H9 (cell line): ENCODE measurements at regions not wholly inside any gene's neighbourhood (a gene's known extent, or its start where the extent isn't known, plus 50 kb on each side); places are given as distances from the start of the nearest gene placed in this dataset.

Experiments
- DNase-seq: peaks from one replicate; pipeline ENCODE4 v3.0.0-alpha.2; 2017
- H2AFZ ChIP-seq: one replicate; pipeline ENCODE4 v1.6.1; 2013; ENCODE audit warnings: mild to moderate bottlenecking, low read length, control low read depth, moderate library complexity
- H2AK5ac ChIP-seq: 2 replicates; pipeline ENCODE4 v1.6.1; 2013; ENCODE audit warnings: low read length, control low read depth, mixed read lengths; ENCODE audit not compliant: insufficient read length
- H2BK120ac ChIP-seq: one replicate; pipeline ENCODE4 v1.6.1; 2013; ENCODE audit warnings: low read depth, mild to moderate bottlenecking, low read length, control low read depth, inconsistent platforms; ENCODE audit not compliant: poor library complexity, severe bottlenecking
- H2BK12ac ChIP-seq: 2 replicates; pipeline ENCODE4 v1.6.1; 2013; ENCODE audit warnings: low read length, control low read depth, mixed read lengths, low read depth; ENCODE audit not compliant: insufficient read length
- H2BK15ac ChIP-seq: 2 replicates; pipeline ENCODE4 v1.6.1; 2013; ENCODE audit warnings: low read depth, low read length, control low read depth
- H2BK20ac ChIP-seq: one replicate; pipeline ENCODE4 v1.6.1; 2013; ENCODE audit warnings: low read depth, mild to moderate bottlenecking, low read length, control low read depth, inconsistent platforms; ENCODE audit not compliant: poor library complexity, severe bottlenecking
- H2BK5ac ChIP-seq: 2 replicates; pipeline ENCODE4 v1.6.1; 2013; ENCODE audit warnings: low read length, control low read depth, mixed read lengths; ENCODE audit not compliant: insufficient read length
- H3K14ac ChIP-seq: 2 replicates; pipeline ENCODE4 v1.6.1; 2013; ENCODE audit warnings: low read length, control low read depth; ENCODE audit not compliant: insufficient read depth
- H3K18ac ChIP-seq: 2 replicates; pipeline ENCODE4 v1.6.1; 2013; ENCODE audit warnings: low read depth, mild to moderate bottlenecking, mixed read lengths, low read length, control low read depth; ENCODE audit not compliant: insufficient read length
- H3K23ac ChIP-seq: 2 replicates; pipeline ENCODE4 v1.6.1; 2013; ENCODE audit warnings: low read length, control low read depth, mixed read lengths, low read depth; ENCODE audit not compliant: insufficient read length
- H3K23me2 ChIP-seq: 2 replicates; pipeline ENCODE4 v1.6.1; 2013; ENCODE audit warnings: low read depth, mild to moderate bottlenecking, mixed read lengths, low read length, control low read depth; ENCODE audit not compliant: insufficient read length, poor library complexity, severe bottlenecking
- H3K27ac ChIP-seq: 2 replicates; pipeline ENCODE4 v1.5.1; 2013; ENCODE audit warnings: low read length, control low read depth, mixed read lengths, low read depth; ENCODE audit not compliant: insufficient read length
- H3K27me3 ChIP-seq: 2 replicates; pipeline ENCODE4 v1.6.1; 2013; ENCODE audit warnings: low read length, control low read depth, inconsistent platforms; ENCODE audit not compliant: insufficient read depth
- H3K4ac ChIP-seq: 2 replicates; pipeline ENCODE4 v1.6.1; 2013; ENCODE audit warnings: low read depth, mild to moderate bottlenecking, control low read depth, inconsistent platforms, low read length, moderate library complexity
- H3K4me1 ChIP-seq: 2 replicates; pipeline ENCODE4 v1.6.1; 2013; ENCODE audit warnings: low read length, control low read depth, inconsistent platforms; ENCODE audit not compliant: insufficient read depth
- H3K4me2 ChIP-seq: 2 replicates; pipeline ENCODE4 v1.6.1; 2013; ENCODE audit warnings: low read length, control low read depth, mixed read lengths; ENCODE audit not compliant: insufficient read length, insufficient read depth
- H3K56ac ChIP-seq: 2 replicates; pipeline ENCODE4 v1.6.1; 2013; ENCODE audit warnings: low read depth, mild to moderate bottlenecking, mixed read lengths, low read length, control low read depth; ENCODE audit not compliant: insufficient read length
- H3K79me1 ChIP-seq: 2 replicates; pipeline ENCODE4 v1.6.1; 2013; ENCODE audit warnings: low read depth, mild to moderate bottlenecking, moderate library complexity, low read length, control low read depth, inconsistent platforms; ENCODE audit not compliant: insufficient read depth, poor library complexity, severe bottlenecking
- H3K79me2 ChIP-seq: 2 replicates; pipeline ENCODE4 v1.6.1; 2013; ENCODE audit warnings: low read length, control low read depth, inconsistent platforms; ENCODE audit not compliant: insufficient read depth
- H3K9ac ChIP-seq: 2 replicates; pipeline ENCODE4 v1.6.1; 2013; ENCODE audit warnings: low read length, control low read depth, mixed read lengths; ENCODE audit not compliant: insufficient read length; ENCODE audit errors: extremely low read depth
- H3K9me3 ChIP-seq: one replicate; pipeline ENCODE4 v1.6.1; 2013; ENCODE audit warnings: low read depth, low read length, inconsistent platforms; ENCODE audit not compliant: control insufficient read depth
- H3T11ph ChIP-seq: one replicate; pipeline ENCODE4 v1.6.1; 2013; ENCODE audit warnings: mild to moderate bottlenecking, low read length, control low read depth, inconsistent platforms
- H4K20me1 ChIP-seq: one replicate; pipeline ENCODE4 v1.6.1; 2013; ENCODE audit not compliant: control insufficient read depth, insufficient read length, insufficient read depth
- H4K5ac ChIP-seq: 2 replicates; pipeline ENCODE4 v1.6.1; 2013; ENCODE audit warnings: low read depth, mild to moderate bottlenecking, mixed read lengths, low read length, control low read depth; ENCODE audit not compliant: insufficient read length
- H4K8ac ChIP-seq: replicated peaks from 2 replicates; pipeline ENCODE4 v1.6.1; 2013; ENCODE audit warnings: low read length, control low read depth, mixed read lengths, low read depth; ENCODE audit not compliant: insufficient read length
- H4K91ac ChIP-seq: 2 replicates; pipeline ENCODE4 v1.6.1; 2013; ENCODE audit warnings: low read depth, mild to moderate bottlenecking, moderate library complexity, mixed read lengths, low read length, control low read depth; ENCODE audit not compliant: insufficient read length
- H3K27ac Mint-ChIP-seq, 3 experiments: 2 replicates in 2 of 3; 3 replicates in 1 of 3; pipeline ENCODE4 v1.8.0; 2020 to 2021; ENCODE audit warnings: mixed read lengths in 3 of 3, mild to moderate bottlenecking in 1 of 3, moderate library complexity in 1 of 3
- H3K27me3 Mint-ChIP-seq: 2 replicates; pipeline ENCODE4 v1.8.0; 2021; ENCODE audit warnings: low read depth, mild to moderate bottlenecking, moderate library complexity, mixed read lengths
- H3K36me3 Mint-ChIP-seq, 3 experiments: 2 replicates in 2 of 3; 3 replicates in 1 of 3; pipeline ENCODE4 v1.8.0; 2020 to 2021; ENCODE audit warnings: low read depth in 3 of 3, mixed read lengths in 3 of 3; ENCODE audit not compliant: insufficient read depth in 1 of 3
- H3K4me1 Mint-ChIP-seq, 2 experiments: 2 replicates each; pipeline ENCODE4 v1.8.0; 2020; ENCODE audit warnings: mixed read lengths in 2 of 2
- H3K4me3 Mint-ChIP-seq, 2 experiments: 2 replicates in 1 of 2; 3 replicates in 1 of 2; pipeline ENCODE4 v1.8.0; 2020 to 2021; ENCODE audit warnings: mild to moderate bottlenecking in 2 of 2, mixed read lengths in 2 of 2, moderate library complexity in 1 of 2
- H3K9me3 Mint-ChIP-seq, 2 experiments: 2 replicates in 1 of 2; 3 replicates in 1 of 2; pipeline ENCODE4 v1.8.0; 2020; ENCODE audit warnings: mild to moderate bottlenecking in 2 of 2, mixed read lengths in 2 of 2, moderate library complexity in 1 of 2
- WGBS: extraction: QIAGEN DNeasy Blood & Tissue Kit; methylation state at CpG from one replicate; pipeline ENCODE4 v1.1.7; 2013; ENCODE audit warnings: missing lambda C conversion rate, low lambda C conversion rate, mixed read lengths; ENCODE audit not compliant: insufficient read length; ENCODE audit errors: extremely low coverage; 5-methylcytosine and 5-hydroxymethylcytosine counted together
- TF ChIP-seq, protein P1 (sequence below): fragments of 200-600 bp; sonication (generic); conservative IDR thresholded peaks from 3 replicates; pipeline ENCODE4 v1.8.0; 2021; ENCODE audit warnings: antibody characterized with exemption, mild to moderate bottlenecking

DNA sequence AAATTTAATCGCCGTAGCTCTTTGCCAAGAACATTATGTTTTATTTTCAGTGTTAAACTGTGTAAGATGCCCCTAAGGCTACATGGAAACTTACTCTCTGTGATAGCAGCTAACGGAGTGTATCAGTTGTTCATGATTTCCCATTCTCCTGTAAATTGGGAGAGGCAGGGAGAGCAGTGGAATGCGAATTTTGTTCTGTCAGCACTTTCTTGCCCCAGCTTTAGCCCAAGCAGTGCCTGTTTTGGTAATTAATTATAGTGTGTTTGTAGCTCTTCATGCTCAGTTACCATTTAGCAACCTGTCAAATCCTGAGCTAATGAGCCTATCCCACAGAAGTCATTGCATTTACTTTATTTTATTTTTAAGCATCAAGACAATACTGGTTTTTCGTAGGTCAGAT is 475.1 kb upstream of the RBFOX1 start:
- Histone ChIP-seq H3K14ac (no peak overlapping the region), H3K79me1 (no peaks in the 10 kb centered on the region), H2AFZ (no peak overlapping the region), H3K23ac (no peak overlapping the region), H3K56ac (no peak overlapping the region), H3K18ac (no peak overlapping the region), H3K4me1 (no peaks in the 10 kb centered on the region), H2BK12ac (no peak overlapping the region), H3K23me2 (no peaks in the 10 kb centered on the region), H2BK120ac (no peak overlapping the region), H3K4me2 (no peak overlapping the region), H3K9ac (no peak overlapping the region), H2BK5ac (no peak overlapping the region), H4K20me1 (no peaks in the 10 kb centered on the region), H2BK20ac (no peak overlapping the region), H2AK5ac (no peak overlapping the region), H4K91ac (no peak overlapping the region), H3T11ph (no peak overlapping the region), H3K4ac (no peak overlapping the region), H2BK15ac (no peak overlapping the region), H3K27ac (no peak overlapping the region), H3K79me2 (no peaks in the 10 kb centered on the region), H4K8ac (no peak overlapping the region), H4K5ac (no peak overlapping the region), H3K27me3 (peaks cover 72% of the 10 kb centered on the region), H3K9me3 (no peaks in the 10 kb centered on the region)
- Mint-ChIP-seq H3K4me1 (peaks cover 18 to 22% of the 10 kb centered on the region in 2 experiments), H3K27ac (no peak overlapping the region), H3K9me3 (no peaks in the 10 kb centered on the region; a peak in 1 of 5 replicates), H3K4me3 (no peak overlapping the region), H3K27me3 (peaks cover 97% of the 10 kb centered on the region), H3K36me3 (no peaks in the 10 kb centered on the region)
- WGBS, result no CpG with 5 or more reads among the region's 5 CpGs
- no peak for DNase-seq
- TF ChIP-seq, protein P1, sequence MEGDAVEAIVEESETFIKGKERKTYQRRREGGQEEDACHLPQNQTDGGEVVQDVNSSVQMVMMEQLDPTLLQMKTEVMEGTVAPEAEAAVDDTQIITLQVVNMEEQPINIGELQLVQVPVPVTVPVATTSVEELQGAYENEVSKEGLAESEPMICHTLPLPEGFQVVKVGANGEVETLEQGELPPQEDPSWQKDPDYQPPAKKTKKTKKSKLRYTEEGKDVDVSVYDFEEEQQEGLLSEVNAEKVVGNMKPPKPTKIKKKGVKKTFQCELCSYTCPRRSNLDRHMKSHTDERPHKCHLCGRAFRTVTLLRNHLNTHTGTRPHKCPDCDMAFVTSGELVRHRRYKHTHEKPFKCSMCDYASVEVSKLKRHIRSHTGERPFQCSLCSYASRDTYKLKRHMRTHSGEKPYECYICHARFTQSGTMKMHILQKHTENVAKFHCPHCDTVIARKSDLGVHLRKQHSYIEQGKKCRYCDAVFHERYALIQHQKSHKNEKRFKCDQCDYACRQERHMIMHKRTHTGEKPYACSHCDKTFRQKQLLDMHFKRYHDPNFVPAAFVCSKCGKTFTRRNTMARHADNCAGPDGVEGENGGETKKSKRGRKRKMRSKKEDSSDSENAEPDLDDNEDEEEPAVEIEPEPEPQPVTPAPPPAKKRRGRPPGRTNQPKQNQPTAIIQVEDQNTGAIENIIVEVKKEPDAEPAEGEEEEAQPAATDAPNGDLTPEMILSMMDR, result no peak
